Stimulated activated CD4-positive, alpha-beta T cell treated with anti-CD3 and anti-CD28 coated beads, Interleukin-12 subunit alpha, Interleukin-12 subunit beta, amount 100 ng/mL, for 48 hours (primary cell): ENCODE measurements at regions not wholly inside any gene's neighbourhood (a gene's known extent, or its start where the extent isn't known, plus 50 kb on each side); places are given as distances from the start of the nearest gene placed in this dataset.

ENCODE experiments used
- DNase-seq, 3 donors: peaks; one replicate each; pipeline ENCODE4 v3.0.0-alpha.2; 2020; ENCODE audit warnings: low read depth in 2 of 3, low spot score in 1 of 3

GRCh38 chr6:132936646-132937045 lies 122.3 kb downstream of the RPS12 start:
- no peak for DNase-seq

GRCh38 chr6:132937466-132937906 lies 123.1 kb downstream of the RPS12 start:
- no peak for DNase-seq

DNA sequence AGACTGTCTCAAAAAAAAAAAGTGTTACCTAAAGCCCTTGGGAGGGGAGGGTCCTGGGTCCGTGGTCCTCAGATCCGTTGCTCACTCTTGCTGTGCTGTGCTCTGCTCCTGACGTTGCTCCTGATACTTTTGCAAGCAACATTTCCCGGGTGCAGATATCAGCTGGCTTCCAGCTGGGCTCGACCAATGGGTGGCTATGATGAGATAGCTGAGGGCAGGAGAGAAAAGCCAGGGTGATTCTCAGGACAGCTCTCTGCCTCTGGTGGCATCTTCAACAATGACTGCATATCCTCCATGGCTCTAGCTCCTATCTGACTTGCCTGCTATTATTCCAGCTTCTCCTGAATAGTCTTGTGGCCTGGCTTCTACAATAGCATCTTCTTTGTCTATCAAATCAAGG lies 134.5 kb downstream of the RPS12 start:
- DNase-seq: no peak

GRCh38 chr6:132950566-132950965 lies 136.2 kb downstream of the RPS12 start:
- DNase-seq: no peak

GRCh38 chr6:132952031-132952867 lies 137.9 kb downstream of the RPS12 start:
- DNase-seq: no peak

GRCh38 chr6:132952986-132953385 lies 138.6 kb downstream of the RPS12 start:
- no peak for DNase-seq

DNA sequence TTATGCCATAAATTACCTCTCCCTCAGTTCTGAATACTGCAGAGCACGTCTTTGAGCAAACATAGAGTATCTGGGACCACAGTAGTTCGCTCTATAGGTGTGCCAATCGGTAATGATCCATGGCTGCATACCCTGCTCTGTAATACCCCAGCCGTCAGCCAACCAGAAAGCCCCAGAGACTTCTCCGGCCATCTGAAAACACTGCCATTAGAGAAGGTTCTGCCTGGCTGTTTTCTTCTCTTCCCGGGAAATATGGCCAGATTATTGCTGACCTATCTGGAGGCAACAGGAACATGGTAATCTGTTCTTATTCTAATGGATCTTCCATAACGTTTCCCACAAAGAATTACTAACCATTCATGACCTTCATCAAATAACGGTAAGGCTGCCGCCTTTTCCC lies 139.9 kb downstream of the RPS12 start:
- DNase-seq: no peak

- no peak for DNase-seq
Observed at GRCh38 chr6:132954936-132955335, 140.6 kb downstream of the RPS12 start.

DNA sequence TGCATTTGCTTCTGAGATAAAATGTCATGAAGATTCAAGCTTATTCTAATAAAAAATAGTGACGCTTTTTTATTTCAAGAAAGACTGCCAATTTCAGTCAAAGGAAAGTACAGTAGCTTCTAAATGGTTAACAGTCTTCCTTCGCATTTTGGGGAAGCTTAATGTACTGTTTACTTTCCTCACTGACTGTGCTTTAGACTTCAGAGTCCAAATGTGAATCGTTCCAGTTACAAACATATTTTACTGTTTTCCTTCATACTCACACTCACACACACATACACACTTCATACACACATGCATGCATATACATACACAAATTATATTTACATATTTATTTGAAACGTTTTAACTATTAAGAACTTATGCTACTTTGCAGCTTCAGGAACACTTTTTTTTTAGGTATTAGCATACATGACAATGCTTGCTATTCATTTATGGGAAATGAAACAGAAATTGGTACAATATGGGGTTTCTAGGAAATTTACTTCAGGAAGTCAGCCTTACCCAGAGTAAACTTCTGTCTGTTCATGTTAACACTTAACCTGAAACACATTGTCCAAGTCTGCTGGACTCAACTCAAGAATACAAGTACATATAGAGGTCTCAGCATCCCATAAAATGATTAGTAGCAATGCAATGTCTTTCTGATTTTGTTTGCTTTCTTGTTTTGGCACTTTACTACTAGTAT lies 145.4 kb downstream of the RPS12 start:
- no peak for DNase-seq

- DNase-seq: no peak
Observed at GRCh38 chr6:132960720-132961119, 146.4 kb downstream of the RPS12 start.

GRCh38 chr6:132961122-132961521 lies 146.8 kb downstream of the RPS12 start:
- no peak for DNase-seq

- DNase-seq: no peak
Observed at GRCh38 chr6:132961610-132962009, 147.2 kb downstream of the RPS12 start.

DNA sequence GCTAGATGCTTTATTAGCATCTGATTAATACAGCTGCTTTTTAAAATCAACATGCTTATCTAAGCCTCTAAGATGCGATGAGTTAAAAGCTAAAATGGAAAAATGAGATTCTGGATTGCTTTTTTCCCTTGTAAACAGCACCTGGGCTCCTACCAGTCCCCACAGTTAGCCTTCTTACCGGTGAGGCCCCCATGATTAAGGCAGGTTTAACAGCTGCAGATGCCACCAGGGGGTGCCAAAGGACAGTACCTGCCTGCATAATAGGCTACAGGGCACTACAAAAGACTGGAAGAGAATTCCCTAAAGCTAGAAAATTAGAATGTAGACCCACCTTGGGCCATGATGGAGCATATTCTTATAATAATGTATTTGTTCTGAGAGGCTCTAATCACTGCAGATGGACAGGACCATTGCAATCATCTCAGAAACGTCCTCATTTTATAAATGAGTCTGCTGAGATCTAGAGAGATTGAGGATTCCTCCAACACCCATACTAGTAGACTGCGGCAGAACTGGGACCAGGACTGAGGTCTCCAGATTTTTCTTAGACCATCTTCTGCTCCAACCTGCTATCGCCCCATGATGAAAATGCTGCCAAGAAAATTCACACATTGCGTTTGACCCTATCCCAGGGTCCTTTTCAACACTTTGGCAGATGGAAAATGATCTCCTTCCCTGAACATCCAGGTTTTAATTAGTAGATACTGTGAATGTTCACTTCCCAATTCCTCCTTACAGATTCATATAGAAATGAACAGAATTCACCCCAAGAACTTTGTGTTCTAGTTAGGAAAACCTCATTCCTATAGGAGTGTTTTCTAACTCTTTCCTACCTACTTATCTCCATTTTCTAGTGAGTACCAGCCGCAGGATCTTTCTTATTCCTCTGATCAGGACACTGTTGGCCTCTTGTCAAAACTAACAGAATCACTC lies 148.8 kb downstream of the RPS12 start:
- DNase-seq: peak; percentile 37 to 49 (median 43)

DNA sequence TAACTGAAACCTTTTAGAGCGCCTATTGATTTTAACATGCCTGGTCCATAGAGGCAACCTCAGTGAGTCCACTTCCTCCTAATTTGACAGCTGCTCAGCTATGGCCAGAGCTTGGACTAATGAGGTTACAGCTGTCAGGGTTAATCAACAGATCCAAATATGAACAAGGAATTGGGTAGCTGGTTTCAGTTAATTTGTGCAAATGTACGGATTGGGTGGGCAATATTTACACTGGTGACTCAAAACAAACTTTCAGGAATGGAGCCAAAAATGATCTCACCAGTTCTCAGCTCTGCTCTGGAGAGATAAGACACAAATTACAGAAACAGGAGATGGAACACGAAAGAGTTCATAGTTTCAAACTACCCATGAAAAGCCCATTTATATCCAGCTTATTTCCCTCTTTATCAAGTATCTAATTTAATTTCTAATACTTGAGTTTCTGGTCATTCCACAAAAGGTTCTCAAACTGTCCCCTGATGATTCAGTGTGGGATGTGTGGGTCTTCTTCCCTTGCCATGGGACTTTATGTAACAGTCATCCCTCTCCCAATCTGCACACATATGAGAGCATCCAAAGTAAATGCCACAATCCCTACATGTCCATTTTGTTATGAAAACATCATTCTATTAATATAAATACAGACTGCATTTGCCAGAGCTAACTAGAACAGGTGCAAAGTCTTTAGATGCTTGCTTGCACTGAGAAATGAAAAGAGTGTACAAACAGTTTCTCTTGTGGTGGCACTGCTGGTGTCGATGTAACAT lies 149.9 kb downstream of the RPS12 start:
- DNase-seq: no peak

DNA sequence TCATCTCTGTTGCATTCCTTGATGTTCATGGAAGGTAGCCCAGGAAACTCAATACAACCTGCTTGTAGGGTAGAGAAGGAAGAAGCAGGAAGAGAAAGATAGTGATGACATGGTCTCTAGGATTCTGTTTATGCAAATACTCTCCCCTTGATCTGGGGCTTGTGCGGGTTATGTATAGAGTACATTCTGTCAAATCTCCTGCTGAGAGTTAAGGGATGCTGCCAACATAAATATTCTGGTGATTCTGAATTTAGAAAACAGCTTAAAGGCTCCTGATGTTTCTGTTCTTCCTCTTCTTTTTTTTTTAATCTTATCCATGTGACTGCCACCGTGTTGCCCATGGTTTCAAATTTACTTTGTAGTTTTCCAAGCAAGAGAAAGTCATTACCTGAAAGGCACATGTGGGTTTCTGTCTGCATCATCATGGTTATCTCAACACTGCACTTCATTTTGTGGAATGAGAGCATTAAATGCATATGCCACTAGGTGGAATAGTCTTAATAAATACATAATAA lies 150.6 kb downstream of the RPS12 start:
- no peak for DNase-seq

GRCh38 chr6:132967871-132968270 lies 153.5 kb downstream of the RPS12 start:
- no peak for DNase-seq

- DNase-seq: no peak
Observed at GRCh38 chr6:132968419-132968950, 154.1 kb downstream of the RPS12 start.

DNA sequence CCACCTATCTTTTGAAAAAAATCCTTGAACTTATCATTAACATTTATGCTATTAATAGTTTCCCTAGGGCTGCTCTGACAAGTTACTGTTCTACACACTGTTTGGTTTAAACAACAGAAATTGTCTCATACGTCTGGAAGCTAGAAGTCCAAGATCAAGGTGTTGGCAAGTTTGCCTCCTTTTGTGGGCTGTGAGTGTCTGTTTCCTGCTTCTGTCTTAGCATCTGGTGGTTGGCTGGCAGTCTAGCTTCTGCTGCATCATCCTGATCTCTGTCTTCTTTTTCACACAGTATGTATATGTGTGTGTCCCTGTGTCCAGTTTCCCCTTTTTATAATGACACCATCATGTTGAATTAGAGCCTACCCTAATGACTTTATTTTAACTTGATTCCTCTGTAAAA lies 154.8 kb downstream of the RPS12 start:
- no peak for DNase-seq

DNA sequence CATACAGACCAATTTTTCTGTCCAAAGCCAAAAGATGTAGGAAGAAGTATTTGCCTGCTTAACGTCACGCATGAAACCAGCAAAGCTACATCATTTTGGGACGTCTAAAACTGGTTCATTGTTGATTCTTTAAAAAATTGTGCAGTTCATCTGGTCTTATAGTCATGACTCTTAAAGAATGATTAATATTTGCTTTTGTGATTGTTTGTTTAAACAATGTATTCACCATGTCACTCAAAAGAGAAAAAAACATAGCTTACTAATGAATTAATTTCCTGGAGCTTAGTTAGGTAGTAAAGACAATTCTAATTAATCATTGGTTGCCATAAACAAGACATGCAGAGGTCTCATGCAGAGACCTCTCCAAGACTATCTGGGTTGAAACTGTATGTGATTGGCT lies 157.3 kb downstream of the RPS12 start:
- no peak for DNase-seq

GRCh38 chr6:132972254-132972653 lies 157.9 kb downstream of the RPS12 start:
- no peak for DNase-seq
